ENCODE measurements at regions not wholly inside any gene's neighbourhood (a gene's known extent, or its start where the extent isn't known, plus 50 kb on each side); places are given as distances from the start of the nearest gene placed in this dataset.

- TF ChIP-seq CTCF (IDR thresholded peaks at IDR 0.05) (no peak), POLR2A (IDR thresholded peaks at IDR 0.05) (no peak)
Measured at GRCh38 chr1:170853867-170854266, 81.5 kb upstream of the MROH9 start.
